PC-3 (cell line): ENCODE measurements at regions not wholly inside any gene's neighbourhood (a gene's known extent, or its start where the extent isn't known, plus 50 kb on each side); places are given as distances from the start of the nearest gene placed in this dataset.

Source experiments
- CTCF ChIP-seq: fragments of 300-600 bp; sonication (generic); conservative IDR thresholded peaks from 2 replicates; pipeline ENCODE4 v1.5.1; 2017; ENCODE audit warnings: antibody characterized with exemption, low read depth, mild to moderate bottlenecking, low read length
- EZH2 ChIP-seq: fragments of 300-600 bp; sonication (generic); IDR thresholded peaks from one replicate; pipeline ENCODE4 v1.6.1; 2017; ENCODE audit warnings: antibody characterized with exemption, mild to moderate bottlenecking, low read length; ENCODE audit not compliant: unreplicated experiment
- EZH2phosphoT487 ChIP-seq: fragments of 300-600 bp; sonication (generic); IDR thresholded peaks from 2 replicates; pipeline ENCODE4 v1.6.1; 2018; ENCODE audit warnings: mild to moderate bottlenecking, antibody characterized with exemption, low read length, borderline replicate concordance

- TF ChIP-seq EZH2 (no peak), EZH2phosphoT487 (no peak), CTCF (no peak)
Measured at GRCh38 chr2:11060376-11061169, 94.7 kb upstream of the SLC66A3 start.
